ENCODE measurements at regions not wholly inside any gene's neighbourhood (a gene's known extent, or its start where the extent isn't known, plus 50 kb on each side); places are given as distances from the start of the nearest gene placed in this dataset.

GRCh38 chr5:8097146-8097545, 228.2 kb downstream of the MTRR start:
- no peak for TF ChIP-seq SIN3A (IDR thresholded peaks at IDR 0.05; ENCODE audit: borderline replicate concordance, insufficient read depth, low read length)
- no peak for TF ChIP-seq FOXP2 (optimal IDR thresholded peaks at IDR 0.05; ENCODE audit: borderline replicate concordance, extremely low read depth, extremely low read length, insufficient read depth)
- no peak for TF ChIP-seq POLR2AphosphoS5 (IDR thresholded peaks at IDR 0.05; ENCODE audit: low read depth, low read length)
- no peak for TF ChIP-seq REST (IDR thresholded peaks at IDR 0.05; ENCODE audit: insufficient read depth in 1 of 2, low read depth in 2 of 2, low read length in 2 of 2)
- TF ChIP-seq TAF1 (IDR thresholded peaks at IDR 0.05; ENCODE audit: borderline replicate concordance, insufficient read depth, low read length), result no peak

GRCh38 chr5:8098081-8098480, 229.1 kb downstream of the MTRR start:
- TF ChIP-seq POLR2AphosphoS5 (IDR thresholded peaks at IDR 0.05; ENCODE audit: low read depth, low read length), result no peak
- no peak for TF ChIP-seq REST (IDR thresholded peaks at IDR 0.05; ENCODE audit: insufficient read depth in 1 of 2, low read depth in 2 of 2, low read length in 2 of 2)
- TF ChIP-seq TAF1 (IDR thresholded peaks at IDR 0.05; ENCODE audit: borderline replicate concordance, insufficient read depth, low read length), result no peak
- TF ChIP-seq SIN3A (IDR thresholded peaks at IDR 0.05; ENCODE audit: borderline replicate concordance, insufficient read depth, low read length), result no peak
- no peak for TF ChIP-seq FOXP2 (optimal IDR thresholded peaks at IDR 0.05; ENCODE audit: borderline replicate concordance, extremely low read depth, extremely low read length, insufficient read depth)

GRCh38 chr5:8102714-8103113, 233.8 kb downstream of the MTRR start:
- no peak for TF ChIP-seq POLR2AphosphoS5 (IDR thresholded peaks at IDR 0.05; ENCODE audit: low read depth, low read length)
- no peak for TF ChIP-seq REST (IDR thresholded peaks at IDR 0.05; ENCODE audit: insufficient read depth in 1 of 2, low read depth in 2 of 2, low read length in 2 of 2)
- TF ChIP-seq TAF1 (IDR thresholded peaks at IDR 0.05; ENCODE audit: borderline replicate concordance, insufficient read depth, low read length), result no peak
- TF ChIP-seq FOXP2 (optimal IDR thresholded peaks at IDR 0.05; ENCODE audit: borderline replicate concordance, extremely low read depth, extremely low read length, insufficient read depth), result no peak
- no peak for TF ChIP-seq SIN3A (IDR thresholded peaks at IDR 0.05; ENCODE audit: borderline replicate concordance, insufficient read depth, low read length)

GRCh38 chr5:8114597-8115266, 245.8 kb downstream of the MTRR start:
- TF ChIP-seq FOXP2 (optimal IDR thresholded peaks at IDR 0.05; ENCODE audit: borderline replicate concordance, extremely low read depth, extremely low read length, insufficient read depth) (no peak), REST (IDR thresholded peaks at IDR 0.05; ENCODE audit: insufficient read depth in 1 of 2, low read depth in 2 of 2, low read length in 2 of 2) (no peak), POLR2AphosphoS5 (IDR thresholded peaks at IDR 0.05; ENCODE audit: low read depth, low read length) (no peak), TAF1 (IDR thresholded peaks at IDR 0.05; ENCODE audit: borderline replicate concordance, insufficient read depth, low read length) (no peak)

Measured in PFSK-1 (cell line).